PFSK-1 (cell line): ENCODE measurements at regions not wholly inside any gene's neighbourhood (a gene's known extent, or its start where the extent isn't known, plus 50 kb on each side); places are given as distances from the start of the nearest gene placed in this dataset.

ENCODE experiments used
- SIN3A ChIP-seq: IDR thresholded peaks from 2 replicates; pipeline ENCODE4 v1.6.1; 2012; ENCODE audit warnings: mild to moderate bottlenecking, low read length, moderate library complexity, borderline replicate concordance; ENCODE audit not compliant: insufficient read depth
- TF ChIP-seq, protein P1 (sequence below), 2 experiments: IDR thresholded peaks; 2 replicates each; pipeline versions ENCODE4 v1.6.1 to v1.8.0; 2011 to 2012; ENCODE audit warnings: low read depth in 2 of 2, low read length in 2 of 2, control low read depth in 1 of 2, inconsistent platforms in 1 of 2, mild to moderate bottlenecking in 1 of 2, moderate library complexity in 1 of 2; ENCODE audit not compliant: insufficient read depth in 1 of 2

DNA sequence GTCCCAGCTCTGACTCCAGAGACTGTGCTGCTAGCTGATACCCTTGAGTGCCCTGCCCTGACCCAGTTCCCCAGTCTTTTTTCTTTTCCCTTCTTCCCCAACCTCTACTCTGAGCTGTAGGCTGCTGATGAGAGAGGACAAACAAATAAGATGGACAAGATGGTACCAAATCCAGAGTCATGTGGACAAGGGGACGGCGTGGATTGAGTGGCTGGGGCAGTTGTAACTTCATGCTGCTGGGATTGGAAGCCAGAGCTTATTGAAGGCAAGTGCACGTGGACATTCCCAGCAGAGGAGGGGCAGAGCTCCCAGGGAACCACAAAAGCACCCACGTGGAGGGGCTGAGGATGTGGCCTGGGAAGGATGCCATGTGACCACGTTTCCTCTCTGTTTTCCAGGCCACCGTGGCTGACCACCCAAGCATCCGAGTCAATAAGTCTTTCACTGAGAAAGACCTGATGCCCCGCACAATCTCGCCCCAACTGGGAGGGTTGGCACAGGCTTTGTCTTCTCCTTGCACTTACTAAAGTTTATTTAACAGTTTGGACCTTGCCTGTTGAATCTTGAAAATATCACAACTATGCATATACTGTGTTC lies 323.3 kb upstream of the ZNF507 start:
- TF ChIP-seq, protein P1, sequence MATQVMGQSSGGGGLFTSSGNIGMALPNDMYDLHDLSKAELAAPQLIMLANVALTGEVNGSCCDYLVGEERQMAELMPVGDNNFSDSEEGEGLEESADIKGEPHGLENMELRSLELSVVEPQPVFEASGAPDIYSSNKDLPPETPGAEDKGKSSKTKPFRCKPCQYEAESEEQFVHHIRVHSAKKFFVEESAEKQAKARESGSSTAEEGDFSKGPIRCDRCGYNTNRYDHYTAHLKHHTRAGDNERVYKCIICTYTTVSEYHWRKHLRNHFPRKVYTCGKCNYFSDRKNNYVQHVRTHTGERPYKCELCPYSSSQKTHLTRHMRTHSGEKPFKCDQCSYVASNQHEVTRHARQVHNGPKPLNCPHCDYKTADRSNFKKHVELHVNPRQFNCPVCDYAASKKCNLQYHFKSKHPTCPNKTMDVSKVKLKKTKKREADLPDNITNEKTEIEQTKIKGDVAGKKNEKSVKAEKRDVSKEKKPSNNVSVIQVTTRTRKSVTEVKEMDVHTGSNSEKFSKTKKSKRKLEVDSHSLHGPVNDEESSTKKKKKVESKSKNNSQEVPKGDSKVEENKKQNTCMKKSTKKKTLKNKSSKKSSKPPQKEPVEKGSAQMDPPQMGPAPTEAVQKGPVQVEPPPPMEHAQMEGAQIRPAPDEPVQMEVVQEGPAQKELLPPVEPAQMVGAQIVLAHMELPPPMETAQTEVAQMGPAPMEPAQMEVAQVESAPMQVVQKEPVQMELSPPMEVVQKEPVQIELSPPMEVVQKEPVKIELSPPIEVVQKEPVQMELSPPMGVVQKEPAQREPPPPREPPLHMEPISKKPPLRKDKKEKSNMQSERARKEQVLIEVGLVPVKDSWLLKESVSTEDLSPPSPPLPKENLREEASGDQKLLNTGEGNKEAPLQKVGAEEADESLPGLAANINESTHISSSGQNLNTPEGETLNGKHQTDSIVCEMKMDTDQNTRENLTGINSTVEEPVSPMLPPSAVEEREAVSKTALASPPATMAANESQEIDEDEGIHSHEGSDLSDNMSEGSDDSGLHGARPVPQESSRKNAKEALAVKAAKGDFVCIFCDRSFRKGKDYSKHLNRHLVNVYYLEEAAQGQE (IDR thresholded peaks at IDR 0.05; ENCODE audit: insufficient read depth in 1 of 2, low read depth in 2 of 2, low read length in 2 of 2), result no peak
- no peak for TF ChIP-seq SIN3A
